Stimulated activated CD8-positive, alpha-beta memory T cell treated with anti-CD3 and anti-CD28 coated beads, Interleukin-15, amount 100 ng/mL, for 4 hours (primary cell): ENCODE measurements at regions not wholly inside any gene's neighbourhood (a gene's known extent, or its start where the extent isn't known, plus 50 kb on each side); places are given as distances from the start of the nearest gene placed in this dataset.
"Not testable (repeated sequence)": the region's sequence is repeated elsewhere in the genome, so short reads cannot be mapped to it uniquely, and the experiment has no call there.

Source experiments
- DNase-seq, 2 donors: peaks; one replicate each; pipeline ENCODE4 v3.0.0-alpha.2; 2020; ENCODE audit warnings: low read depth in 2 of 2

- DNase-seq, result no peak
Measured at GRCh38 chr7:113606325-113606724, 312.5 kb downstream of the PPP1R3A start.

DNA sequence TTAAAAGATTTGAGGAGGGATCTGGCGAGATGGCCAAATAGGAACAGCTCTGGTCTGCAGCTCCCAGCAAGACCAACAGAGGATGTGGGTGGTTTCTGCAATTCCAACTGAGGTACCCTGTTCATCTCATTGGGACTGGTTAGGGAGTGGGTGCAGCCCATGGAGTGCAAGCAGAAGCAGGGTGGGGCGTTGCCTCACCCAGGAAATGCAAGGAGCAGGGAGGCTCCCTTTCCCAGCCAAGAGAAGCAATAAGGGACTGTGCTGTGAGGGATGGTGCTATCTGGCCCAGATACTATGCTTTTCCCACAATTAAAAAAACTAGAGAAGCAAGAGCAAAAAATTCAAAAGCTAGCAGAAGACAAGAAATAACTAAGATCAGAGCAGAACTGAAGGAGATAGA is 318.4 kb downstream of the PPP1R3A start:
- DNase-seq, result not testable (repeated sequence)

GRCh38 chr7:113593455-113593854 is 325.4 kb downstream of the PPP1R3A start:
- DNase-seq, result not testable (repeated sequence)

- not testable (repeated sequence) for DNase-seq
Measured at GRCh38 chr7:113592924-113593323, 325.9 kb downstream of the PPP1R3A start.

GRCh38 chr7:113582471-113582870 is 336.3 kb downstream of the PPP1R3A start:
- no peak for DNase-seq

DNA sequence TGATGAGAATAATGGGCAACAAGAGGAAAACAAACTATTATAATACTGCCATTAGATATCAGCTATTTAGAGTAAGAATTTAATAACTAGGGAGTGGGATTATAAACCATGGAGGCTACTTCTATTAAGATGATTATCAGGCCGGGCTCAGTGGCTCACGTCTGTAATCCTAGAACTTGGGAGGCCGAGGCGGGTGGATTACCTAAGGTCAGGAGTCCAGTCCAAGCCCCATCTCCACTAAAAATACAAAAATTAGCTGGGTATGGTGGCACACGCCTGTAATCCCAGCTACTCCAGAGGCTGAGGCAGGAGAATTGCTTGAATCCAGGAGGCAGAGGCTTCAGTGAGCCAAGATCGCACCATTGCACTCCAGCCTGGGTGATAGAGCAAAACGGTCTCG is 355.6 kb downstream of the PPP1R3A start:
- DNase-seq, result not testable (repeated sequence)

- DNase-seq, result no peak
Measured at GRCh38 chr7:113562801-113563200, 356.0 kb downstream of the PPP1R3A start.

GRCh38 chr7:113562242-113562641 is 356.6 kb downstream of the PPP1R3A start:
- DNase-seq, result no peak

- DNase-seq, result no peak
Measured at GRCh38 chr7:113561446-113561845, 357.4 kb downstream of the PPP1R3A start.

DNA sequence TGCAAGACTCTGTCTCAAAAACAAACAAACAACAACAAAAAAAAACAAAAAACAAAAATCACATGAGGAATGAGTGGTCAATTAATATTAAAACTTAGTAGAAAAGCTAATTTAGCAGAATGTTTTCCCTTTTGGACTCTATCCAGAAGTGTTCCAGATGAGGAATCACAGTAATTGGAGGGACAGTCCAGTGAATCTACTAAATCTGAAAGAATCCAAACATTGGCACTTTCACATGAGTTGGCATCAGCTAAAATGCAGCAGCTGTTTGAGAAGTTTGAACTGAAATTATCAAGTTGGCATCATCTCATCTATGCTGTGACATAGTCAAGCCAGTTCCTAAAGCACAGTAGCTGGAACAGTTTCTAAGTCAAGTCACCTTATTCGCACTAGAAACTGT is 367.8 kb downstream of the PPP1R3A start:
- no peak for DNase-seq

DNA sequence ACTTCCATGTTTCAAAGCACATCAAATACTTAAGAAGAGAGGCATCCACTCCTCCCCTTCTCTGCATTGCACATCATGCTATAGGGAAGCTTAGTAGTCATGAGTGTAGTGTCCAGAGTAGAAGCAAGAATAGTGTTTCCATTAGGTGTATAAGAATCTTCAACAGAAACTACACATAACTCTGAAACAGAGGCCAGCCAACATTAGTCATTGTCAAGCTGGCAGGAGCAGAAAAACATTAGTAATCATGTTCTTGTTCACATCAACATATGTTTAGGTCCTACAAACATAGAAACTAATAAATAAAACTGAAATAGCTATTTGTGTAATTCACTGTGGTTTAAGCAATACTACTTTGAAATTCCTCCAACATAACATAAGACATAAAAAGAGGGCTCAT is 370.2 kb downstream of the PPP1R3A start:
- DNase-seq, result no peak

GRCh38 chr7:113548137-113548536 is 370.7 kb downstream of the PPP1R3A start:
- no peak for DNase-seq

DNA sequence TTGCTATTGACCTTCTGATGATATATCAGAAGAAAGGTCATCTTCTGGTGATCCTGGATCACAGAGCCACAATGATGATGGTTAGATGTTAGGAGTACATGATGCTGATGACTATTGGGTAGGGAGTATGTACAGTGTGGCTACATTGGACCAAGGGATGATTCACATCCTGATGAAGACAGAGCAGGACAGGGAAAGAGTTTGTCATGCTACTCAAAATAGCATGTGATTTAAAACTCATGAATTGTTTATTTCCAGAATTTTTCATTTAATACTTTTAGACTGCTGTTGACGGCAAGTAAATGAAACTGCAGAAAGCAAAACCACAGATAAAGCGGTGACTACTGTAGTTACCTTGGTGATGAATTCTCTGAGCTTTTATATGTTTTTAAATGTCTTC is 397.3 kb downstream of the PPP1R3A start:
- DNase-seq, result no peak

DNA sequence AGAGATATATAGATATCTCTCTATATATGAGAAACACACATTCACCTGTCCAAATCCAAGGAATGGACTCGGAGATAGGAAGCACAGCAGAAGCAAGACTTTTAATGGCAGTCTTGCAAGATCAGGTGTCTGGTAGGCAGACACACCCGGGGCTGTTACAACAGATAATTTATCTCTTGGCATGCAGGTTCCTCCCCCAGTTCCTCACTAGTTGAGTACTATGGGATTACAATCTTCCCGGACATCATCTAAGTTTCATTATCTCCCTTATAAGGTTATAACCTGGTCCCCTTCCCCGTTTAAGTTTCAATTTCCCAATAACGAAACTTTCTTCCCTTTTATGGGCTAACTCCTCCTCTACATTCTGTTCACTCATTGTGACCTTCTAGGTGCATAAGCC is 399.3 kb downstream of the PPP1R3A start:
- DNase-seq, result no peak

DNA sequence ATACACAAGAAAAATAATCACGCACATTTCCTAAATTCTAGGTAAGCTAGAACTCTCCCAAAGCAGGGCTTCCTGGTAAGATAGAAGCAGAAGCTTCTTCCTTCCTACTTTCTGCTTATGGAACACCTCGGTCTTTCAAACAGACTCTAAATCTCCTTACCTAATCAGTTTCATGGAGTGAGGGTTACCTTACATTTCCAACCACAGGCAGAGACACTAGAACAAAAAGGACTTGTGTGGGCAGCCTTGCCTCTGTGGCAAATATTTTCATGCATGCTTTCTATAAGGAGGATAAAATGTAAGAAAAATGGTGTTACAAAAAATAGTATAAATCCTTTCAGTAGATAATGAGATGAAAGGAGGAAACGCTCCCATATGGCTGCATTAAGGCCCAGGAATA is 386.3 kb upstream of the SMIM30 start:
- DNase-seq, result no peak

DNA sequence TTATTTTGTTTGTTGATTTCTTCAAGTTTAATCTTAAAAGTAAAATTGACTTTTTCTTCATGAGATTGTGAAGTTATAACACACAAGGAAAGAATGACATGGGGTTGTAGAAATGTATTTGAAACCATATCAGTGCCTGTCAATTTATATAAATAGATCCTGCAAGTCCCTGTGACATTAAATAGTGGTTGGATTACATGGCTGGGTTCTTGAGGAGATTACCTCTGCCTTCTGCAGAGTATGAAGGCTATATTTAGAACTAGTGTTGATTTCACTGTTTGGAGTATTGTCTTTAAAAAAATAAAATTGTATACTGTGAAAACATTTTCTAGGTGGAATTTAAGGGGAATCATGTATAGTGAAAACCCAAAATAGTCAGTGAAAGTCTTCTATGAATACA is 385.8 kb upstream of the SMIM30 start:
- DNase-seq, result no peak

- DNase-seq, result not testable (repeated sequence)
Measured at GRCh38 chr7:113496586-113496985, 378.2 kb upstream of the SMIM30 start.

DNA sequence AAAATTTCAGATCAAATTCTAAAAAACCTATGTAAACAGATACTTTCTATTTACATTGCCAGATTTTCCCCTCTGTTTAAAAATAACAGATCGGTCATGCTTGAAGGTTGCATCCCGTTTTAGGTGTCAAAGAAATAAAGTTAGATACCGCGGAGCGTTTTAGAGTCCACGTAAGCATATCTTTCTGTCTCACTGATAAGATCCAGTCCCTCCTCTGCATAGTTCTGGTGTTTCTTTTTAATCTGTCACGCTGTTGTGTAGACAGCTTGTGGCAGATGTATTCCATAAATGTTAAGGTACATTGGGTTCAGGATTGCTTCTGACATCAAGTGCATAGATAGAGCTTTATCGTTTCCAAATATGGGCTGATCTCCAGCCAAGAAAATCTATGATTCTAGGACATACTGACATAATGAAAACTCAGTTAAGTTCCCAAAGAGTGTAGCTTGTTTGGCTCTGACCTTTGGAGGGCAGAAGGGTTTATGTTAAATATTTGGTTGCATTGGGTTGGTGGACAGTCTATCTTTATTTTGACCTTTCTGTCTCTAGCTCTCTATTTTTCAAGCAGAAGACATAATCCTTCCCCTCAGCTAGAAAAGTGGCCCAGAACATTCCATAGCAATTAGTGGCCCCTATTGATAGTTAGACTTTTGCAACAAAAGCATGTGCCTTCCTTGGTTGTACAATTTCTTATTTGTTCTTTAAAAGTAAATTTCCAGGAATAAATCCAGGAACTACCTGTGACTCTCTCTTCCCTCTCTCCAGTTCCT is 376.6 kb upstream of the SMIM30 start:
- not testable (repeated sequence) for DNase-seq

DNA sequence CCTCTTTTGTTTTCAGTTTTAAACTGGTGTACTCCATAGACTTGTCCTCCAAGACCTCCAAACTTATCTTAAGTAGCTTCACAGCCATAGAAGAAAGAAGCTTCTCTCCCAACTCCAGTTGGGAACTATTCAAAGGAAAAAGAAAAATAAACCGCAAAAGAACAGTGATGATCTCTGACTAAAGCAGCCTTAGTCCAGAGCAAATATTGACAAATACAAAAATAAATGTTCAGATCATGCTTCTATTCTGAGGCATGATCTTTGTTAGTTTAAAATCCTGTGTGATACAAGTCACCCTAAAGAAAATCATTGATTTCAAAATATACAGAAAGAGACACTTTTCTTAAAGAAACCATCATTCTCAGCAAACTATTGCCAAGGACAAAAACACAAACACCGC is 373.0 kb upstream of the SMIM30 start:
- no peak for DNase-seq

DNA sequence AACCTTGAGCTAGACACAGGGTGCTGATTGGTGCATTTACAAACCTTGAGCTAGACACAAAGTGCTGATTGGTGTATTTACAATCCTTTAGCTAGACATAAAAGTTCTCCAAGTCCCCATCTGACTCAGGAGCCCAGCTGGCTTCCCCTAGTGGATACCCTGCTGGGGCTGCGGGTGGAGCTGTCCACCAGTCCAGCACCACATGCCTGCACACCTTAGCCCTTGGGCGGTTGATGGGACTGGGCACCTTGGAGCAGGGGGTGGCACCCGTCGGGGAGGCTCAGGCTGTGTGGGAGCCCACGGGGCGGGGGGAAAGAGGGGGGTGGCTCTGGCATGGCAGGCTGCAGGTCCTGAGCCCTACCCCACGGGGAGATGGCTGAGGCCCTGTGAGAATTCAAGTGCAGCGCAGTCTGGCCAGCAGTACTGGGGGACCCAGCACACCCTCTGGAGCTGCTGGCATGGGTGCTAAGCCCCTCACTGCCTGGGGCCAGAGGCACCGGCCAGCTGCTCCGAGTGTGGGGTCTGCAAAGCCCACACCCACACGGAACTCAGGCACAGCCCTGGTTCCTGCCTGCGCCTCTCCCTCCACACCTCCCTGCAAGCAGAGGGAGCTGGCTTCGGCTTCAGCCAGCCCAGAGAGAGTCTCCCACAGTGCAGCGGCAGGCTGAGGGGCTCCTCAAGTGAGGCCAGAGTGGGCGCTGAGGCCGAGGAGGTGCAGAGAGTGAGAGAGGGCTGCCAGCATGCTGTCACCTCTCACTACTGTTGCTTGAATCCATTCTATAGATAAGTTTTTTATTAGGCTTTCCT is 369.8 kb upstream of the SMIM30 start:
- DNase-seq, result no peak

DNA sequence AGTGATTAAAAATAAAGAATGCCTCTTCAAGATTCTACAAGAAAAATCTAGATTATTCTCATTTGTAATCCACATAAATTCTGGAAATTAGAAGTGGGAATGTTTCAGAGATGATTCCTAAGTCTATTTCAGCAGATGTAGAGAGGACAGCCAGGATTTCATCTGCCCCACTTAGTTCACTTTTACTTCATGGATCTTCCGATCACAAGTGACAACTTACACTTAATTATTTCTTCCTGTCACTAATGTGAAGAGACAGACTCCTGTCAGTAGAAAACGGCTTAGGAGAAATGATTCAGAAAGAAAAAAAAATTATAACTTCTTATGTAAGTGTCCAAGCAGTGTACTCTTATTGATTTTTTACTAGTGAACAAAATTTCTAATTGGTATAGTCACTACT is 368.2 kb upstream of the SMIM30 start:
- no peak for DNase-seq

- DNase-seq, result no peak
Measured at GRCh38 chr7:113483657-113484056, 365.3 kb upstream of the SMIM30 start.

- no peak for DNase-seq
Measured at GRCh38 chr7:113480537-113480936, 362.2 kb upstream of the SMIM30 start.
